ENCODE measurements at regions not wholly inside any gene's neighbourhood (a gene's known extent, or its start where the extent isn't known, plus 50 kb on each side); places are given as distances from the start of the nearest gene placed in this dataset.
"Not testable (repeated sequence)": the region's sequence is repeated elsewhere in the genome, so short reads cannot be mapped to it uniquely, and the experiment has no call there.

GRCh38 chr22:47901911-47902310, 1139.5 kb downstream of the TBC1D22A start:
- DNase-seq: no peak

DNA sequence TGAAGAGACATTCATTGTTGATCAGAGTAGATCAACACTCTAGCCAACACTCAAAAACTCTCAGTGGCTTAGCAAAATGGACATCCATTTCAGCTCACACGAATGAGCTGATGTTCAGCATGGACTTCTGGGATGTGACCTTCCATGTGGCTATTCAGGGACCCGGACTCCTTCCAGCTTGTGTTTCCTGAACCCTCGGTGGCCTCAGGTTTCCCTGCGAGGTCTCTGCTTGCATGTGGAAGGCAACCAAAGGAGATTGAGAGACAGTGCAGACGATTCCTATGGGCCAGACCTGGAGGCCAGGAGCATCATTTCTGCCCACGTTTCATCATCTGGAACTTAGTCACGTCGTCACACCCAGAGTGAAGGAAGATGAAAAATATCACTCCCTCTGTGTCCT, 1137.4 kb downstream of the TBC1D22A start:
- no peak for DNase-seq

GRCh38 chr22:47898946-47899345, 1136.5 kb downstream of the TBC1D22A start:
- no peak for DNase-seq

DNA sequence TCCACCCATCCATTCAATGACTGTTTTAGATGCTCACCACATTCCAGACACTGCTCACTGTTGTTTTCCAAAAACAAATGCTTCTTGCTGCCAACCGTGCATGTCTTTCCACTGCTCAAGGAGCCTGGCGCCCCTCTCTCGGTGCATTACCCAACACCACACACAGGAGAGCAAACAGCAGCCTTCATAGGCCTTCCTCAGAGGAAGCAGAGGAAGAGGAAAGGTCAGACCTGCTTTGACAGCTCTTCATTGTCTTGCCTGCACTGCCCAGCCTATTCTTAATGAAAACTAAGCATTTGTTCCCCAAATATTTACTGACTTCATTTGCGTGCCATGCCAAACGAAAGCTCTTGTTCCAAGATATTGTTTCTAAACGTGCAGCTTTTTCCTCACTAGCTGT, 1129.2 kb downstream of the TBC1D22A start:
- DNase-seq: no peak

DNA sequence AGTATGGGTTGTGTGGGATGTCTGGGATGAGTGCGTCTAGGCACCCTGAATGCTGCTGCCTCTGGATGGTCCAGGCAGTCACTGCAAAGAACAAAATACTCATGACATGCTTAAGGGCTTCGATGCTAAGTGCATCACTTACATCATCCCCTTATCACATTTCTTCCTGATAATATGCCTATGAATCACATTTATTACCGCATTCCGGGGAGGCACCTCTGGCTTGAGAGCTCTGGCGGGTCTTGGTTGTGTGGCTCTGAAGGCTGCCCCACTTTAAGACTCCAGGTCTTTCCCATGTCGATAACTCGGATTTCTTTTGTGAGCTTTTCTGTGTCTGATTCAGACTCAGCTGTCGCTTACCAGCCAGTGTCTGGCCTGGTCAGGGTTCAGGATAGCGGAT, 1126.4 kb downstream of the TBC1D22A start:
- no peak for DNase-seq

DNA sequence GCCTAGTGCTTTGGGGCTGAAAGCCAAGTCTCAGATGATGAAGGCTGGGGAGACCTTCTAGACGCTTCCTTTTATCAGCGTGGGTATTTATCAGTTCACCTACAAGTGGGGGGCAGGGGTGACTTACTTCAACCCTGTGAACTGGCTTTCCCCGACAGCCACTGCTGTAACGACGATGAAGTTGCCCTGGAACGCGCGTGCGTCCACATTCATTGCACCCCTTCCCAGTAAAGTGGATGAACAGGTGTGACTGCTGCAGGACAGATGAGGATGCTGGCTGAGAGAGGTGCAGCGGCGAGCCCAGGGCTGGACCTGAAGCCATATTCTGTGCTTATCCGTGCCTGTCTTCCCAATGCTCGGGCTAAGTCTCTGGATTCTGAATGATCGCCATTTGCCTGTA, 1122.3 kb downstream of the TBC1D22A start:
- DNase-seq: no peak

- no peak for DNase-seq
These were observed 1121.8 kb downstream of the TBC1D22A start for GRCh38 chr22:47884200-47884599.

DNA sequence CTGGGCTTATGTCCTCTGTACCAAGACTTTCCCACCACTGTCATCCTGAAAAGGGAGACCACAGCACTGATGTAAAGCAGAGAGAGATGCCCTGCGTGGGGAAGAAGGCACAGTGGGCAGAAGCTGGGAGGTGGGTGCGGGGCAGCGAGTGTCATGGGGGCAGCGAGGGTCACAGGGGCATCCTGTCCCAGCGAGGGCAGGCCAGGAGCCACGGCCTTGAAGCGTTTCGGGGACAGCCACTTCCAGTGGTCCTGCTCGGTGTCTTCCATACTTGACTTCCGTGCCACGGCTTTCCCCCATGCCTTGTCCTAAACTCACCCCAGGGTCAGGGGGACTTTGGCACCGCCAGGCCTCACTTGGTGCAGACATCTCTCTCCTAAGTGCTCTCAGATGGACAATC, 1121.3 kb downstream of the TBC1D22A start:
- no peak for DNase-seq

DNA sequence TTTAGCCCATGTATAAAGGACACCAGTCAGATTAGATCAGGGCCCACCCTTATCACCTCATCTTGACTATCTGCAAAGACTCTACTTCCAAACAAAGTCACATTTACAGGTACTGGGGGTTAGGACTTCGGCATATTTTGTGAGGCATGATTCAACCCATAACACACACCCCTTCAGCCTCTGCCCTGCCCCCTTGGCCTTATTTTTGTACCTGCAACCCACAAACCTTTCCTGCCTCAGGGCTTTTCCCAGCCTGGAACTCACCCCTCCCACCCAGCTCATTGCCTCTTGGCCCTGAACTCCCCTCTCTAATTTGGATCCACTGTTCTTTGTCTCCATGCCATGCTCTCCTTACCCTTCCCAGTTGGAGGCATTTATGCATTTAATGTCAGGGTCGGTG, 1116.9 kb downstream of the TBC1D22A start:
- no peak for DNase-seq

DNA sequence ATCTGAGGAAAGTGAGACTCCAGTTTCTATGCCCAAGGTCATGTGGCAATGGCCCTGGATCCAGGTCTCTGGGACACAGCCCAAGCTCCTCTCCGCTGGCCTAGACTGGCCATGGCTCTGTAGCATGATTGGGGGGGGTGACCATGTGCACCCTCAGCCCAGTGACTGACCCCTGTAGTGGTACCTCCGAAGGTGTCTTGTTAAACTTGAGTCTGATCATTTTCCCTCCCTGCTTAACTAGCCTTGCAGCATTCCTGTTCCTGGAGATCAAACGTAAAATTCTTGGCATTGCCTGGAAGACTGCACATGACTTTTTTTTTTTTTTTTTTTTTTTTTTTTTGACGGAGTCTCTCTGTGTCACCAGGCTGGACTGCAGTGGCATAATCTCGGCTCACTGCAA, 1116.0 kb downstream of the TBC1D22A start:
- no peak for DNase-seq

DNA sequence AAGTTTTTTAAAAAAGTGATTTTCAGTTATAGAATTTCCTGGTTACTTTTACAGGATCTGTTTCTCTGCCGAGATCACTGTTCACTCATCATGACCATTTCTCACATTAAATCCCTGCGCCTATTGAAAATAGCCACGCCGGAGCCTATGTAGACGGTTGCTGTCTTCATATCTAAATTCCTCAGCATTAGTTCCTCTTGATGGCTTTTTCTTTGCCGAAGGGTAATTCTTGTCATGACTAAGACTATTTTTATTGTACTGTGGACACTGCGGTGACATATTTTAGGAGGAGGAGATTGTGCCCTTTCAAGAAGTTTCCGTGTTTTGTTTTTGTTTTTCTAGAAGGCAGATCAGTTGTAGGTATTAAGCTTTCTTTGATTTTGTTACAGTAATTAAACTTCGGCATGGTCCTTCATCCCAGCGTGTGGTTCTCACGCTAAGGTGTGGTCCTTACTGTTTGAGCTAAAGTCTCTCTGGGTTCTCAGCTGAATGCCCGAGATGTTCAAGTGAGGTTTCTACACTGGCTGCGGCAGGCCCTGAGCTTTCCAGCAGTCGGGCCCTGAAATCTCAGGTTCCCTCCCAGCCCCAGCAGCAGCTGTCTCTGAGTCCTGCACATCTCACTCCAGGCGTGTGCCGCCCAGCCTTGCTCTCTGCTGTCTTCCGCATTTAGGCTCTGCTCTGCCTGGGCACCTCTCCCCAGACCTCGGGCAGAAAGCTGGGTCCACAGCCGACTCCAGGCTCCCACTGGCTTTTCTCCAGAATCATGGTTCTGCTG, 1110.5 kb downstream of the TBC1D22A start:
- DNase-seq: no peak

- no peak for DNase-seq
These were observed 1103.2 kb downstream of the TBC1D22A start for GRCh38 chr22:47865626-47866025.

DNA sequence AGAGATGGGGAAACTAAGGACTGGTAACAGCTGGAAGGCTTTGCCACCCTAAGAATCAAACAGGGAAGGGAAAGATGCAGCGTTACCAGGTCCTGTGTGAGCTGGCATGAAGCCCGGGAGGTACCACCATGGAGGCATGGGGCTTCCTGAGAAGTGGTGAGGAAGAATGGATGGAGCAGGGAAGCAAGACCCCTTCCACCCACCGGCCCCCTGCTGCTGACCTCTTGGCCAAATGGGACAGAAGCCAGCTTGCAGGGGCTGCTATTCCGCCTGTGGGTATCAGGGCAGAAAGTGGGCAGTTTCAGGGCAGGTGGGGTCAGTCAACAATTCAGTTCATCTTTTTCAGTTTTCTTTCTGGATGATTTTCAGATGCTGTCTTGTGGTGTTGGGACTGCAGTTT, 1099.9 kb downstream of the TBC1D22A start:
- no peak for DNase-seq

DNA sequence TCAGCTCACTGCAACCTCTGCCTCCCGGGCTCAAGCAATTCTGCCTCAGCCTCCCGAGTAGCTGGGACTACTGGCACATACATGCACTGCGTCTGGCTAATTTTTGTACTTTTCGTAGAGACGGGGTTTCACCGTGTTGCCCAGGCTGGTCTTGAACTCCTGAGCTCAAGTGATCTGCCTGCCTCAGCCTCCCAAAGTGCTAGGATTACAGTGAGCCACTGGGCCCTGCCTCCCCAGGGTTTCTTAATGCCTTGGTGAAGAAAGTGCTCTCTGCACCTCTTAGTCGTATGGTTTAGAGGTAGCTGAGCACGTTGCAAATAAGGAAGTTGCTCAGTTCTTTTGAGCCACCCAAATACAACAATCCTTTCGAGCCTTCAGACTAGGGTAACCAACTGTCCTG, 1098.5 kb downstream of the TBC1D22A start:
- DNase-seq: not testable (repeated sequence)

GRCh38 chr22:47859881-47860525, 1097.6 kb downstream of the TBC1D22A start:
- no peak for DNase-seq

DNA sequence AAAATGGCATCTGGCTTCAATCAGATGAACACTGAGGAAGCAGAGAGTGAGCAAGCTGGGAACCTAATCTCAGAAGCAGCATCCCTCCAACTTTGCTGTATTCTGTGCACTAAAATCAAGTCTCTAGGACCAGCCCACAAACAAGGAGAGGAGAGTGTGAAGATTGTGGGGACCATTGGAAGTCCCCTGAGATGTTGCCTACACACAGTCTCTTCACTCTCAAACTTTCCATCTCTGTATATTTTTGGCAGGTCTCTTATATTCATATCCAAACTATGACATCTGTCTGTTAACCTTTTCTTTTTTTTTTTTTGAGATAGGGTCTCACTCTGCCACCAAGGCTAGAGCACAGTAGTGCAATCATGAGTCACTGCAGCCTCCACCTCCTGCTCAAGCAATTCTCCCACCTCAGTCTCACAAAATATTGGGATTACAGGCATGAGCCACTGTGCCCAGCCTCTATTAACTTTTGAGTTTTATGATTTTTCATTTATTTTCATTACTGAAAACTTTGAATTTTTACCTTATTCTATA, 1096.4 kb downstream of the TBC1D22A start:
- no peak for DNase-seq

DNA sequence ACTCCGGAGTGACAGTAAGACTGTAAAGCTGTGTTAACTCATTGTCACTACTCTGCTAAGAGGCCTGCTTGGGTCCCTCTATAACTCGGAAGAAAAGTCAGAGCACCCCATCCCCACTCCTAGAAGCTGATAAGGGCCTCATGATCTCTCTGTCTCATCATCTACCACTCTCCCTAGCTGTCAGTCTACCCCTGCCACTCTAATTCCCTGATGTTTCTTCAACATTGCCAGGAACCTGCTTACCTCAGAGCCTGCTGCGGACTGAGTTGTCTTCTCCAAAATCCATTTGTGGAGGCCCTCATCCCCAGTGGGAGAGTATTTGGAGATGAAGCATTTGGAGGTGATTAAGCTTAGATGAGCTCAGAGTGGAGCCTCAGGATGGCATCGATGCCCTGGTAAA, 1092.2 kb downstream of the TBC1D22A start:
- DNase-seq: no peak

DNA sequence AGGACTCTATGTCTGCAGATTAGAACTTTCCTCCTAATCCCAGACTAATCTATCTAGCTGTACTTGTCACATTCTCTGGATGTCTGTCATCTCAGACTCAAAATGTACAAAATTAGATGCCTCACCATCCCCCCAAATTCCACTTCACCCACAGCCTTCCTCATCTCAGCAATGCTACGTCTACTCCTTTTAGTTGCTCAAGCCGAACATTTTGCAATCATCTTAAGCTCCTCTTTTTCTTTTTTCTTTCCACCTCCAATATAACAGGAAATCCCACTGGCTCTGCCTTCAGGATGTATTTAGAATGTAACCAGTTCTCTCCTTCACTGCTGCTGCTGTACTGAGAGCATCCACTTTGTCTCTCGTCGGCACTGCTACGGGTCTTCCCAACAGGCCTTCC, 1091.8 kb downstream of the TBC1D22A start:
- no peak for DNase-seq

DNA sequence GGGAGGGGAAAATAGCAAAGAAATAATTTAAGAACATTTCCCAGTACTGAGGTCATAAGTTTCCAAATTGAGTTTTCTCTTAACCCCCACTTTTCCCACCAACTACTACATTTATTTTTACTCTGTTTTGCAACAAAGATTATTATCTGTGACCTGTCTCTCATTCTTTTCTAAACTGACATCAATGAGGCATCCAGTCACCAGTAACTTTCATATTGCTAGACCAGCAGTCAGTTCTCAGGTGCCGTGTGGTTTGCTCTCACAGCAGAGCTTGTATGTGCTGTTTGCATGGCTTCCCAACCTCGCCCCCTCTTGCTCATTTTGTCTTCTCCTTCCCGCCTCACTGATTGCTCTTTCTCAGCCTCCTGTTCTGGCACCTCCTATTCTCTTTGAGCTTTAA, 1091.3 kb downstream of the TBC1D22A start:
- DNase-seq: no peak

- no peak for DNase-seq
These were observed 1089.1 kb downstream of the TBC1D22A start for GRCh38 chr22:47851586-47851985.

GRCh38 chr22:47850644-47851151, 1088.2 kb downstream of the TBC1D22A start:
- DNase-seq: no peak

- no peak for DNase-seq
These were observed 1087.1 kb downstream of the TBC1D22A start for GRCh38 chr22:47849576-47849975.

DNA sequence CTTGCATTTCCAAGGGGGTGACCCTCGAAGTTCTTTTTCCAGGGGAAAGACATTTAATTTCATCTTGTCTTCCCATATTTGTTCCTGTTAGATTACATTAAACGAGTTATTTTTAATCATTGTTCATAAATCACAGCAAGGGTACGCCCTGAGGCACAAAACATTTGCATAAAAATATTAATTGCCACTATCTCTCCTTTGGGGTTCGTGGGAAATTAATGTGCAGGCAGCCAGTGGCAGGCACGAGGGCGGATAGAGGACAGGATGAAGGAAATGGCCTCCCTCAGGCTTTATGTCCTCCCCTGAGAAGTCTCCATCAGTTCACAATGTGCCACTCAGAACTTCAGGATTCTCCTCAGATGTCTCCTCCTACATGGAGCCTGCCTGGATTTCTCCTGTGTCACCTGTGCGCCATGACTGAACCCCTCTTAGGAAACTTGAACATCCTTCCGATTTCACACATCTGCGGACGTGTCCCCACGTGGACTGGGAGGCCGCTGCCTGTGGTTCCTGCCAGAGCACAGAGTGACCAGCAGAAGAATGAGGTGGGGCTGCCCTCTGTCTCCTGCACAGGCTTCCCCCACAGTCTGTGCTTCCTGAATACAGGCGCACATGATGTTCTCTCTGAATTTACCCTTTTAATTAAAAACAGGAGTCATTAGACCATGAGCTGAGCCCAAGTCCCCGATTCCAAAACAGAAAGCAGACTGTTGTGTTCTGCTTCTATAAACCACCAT, 1085.9 kb downstream of the TBC1D22A start:
- DNase-seq: no peak

Measured in GOT3 (cell line).